Adrenal gland (tissue), 9 donors: ENCODE measurements at regions not wholly inside any gene's neighbourhood (a gene's known extent, or its start where the extent isn't known, plus 50 kb on each side); places are given as distances from the start of the nearest gene placed in this dataset.

Experiments
- DNase-seq, 7 donors: peaks; one replicate each; pipeline ENCODE4 v3.0.0-alpha.2; 2019 to 2020
- H3K27ac ChIP-seq, 5 donors: fragments of 200-600 bp; sonication (generic) in 4 of 5; 1 replicate in 3 of 5; 2 replicates in 2 of 5; pipeline versions ENCODE4 v1.5.1 to v1.8.0; 2016 to 2020; ENCODE audit warnings: mild to moderate bottlenecking in 1 of 5
- H3K27me3 ChIP-seq: fragments of 200-600 bp; 2 replicates; pipeline ENCODE4 v1.8.0; 2021
- H3K36me3 ChIP-seq, 2 donors: fragments of 200-600 bp; replicated peaks in 1 of 2; 1 replicate in 1 of 2; 2 replicates in 1 of 2; pipeline versions ENCODE4 v1.5.1 to v1.8.0; 2018 to 2022
- H3K4me1 ChIP-seq, 2 donors: fragments of 200-600 bp; replicated peaks in 1 of 2; 1 replicate in 1 of 2; 2 replicates in 1 of 2; pipeline versions ENCODE4 v1.5.1 to v1.8.0; 2018 to 2021
- H3K4me3 ChIP-seq, 4 donors: fragments of 200-600 bp; sonication (generic) in 3 of 4; one replicate each; pipeline ENCODE4 v1.5.1; 2016 to 2018
- H3K9me3 ChIP-seq, 3 donors: fragments of 200-600 bp; sonication (generic) in 1 of 3; replicated peaks in 1 of 3; 1 replicate in 2 of 3; 2 replicates in 1 of 3; pipeline versions ENCODE4 v1.5.1 to v1.8.0; 2016 to 2021
- POLR2A ChIP-seq, 2 donors: fragments of 450-650 bp; IDR thresholded peaks; one replicate each; pipeline ENCODE4 v1.6.1; 2017; ENCODE audit warnings: antibody characterized with exemption in 2 of 2, mild to moderate bottlenecking in 2 of 2, moderate library complexity in 1 of 2
- WGBS, 4 donors: extraction: QIAGEN DNeasy Blood & Tissue Kit in 2 of 4; methylation state at CpG; one replicate each; pipeline versions ENCODE4 v1.1.5 to v1.1.7; 2013 to 2017; 5-methylcytosine and 5-hydroxymethylcytosine counted together
- intact Hi-C, 2 donors: fragments of 100-400 bp; cut with DNase I; formaldehyde crosslinking; loops; one replicate each; pipeline versions ENCODE4 v1.14.1 to v1.15.0; 2022 to 2023
- TF ChIP-seq, protein P1 (sequence below), 6 experiments: fragments of 450-650 bp in 4 of 6; fragments of 200-600 bp in 2 of 6; sonication (generic) in 1 of 6; IDR thresholded peaks; 1 replicate in 5 of 6; 2 replicates in 1 of 6; pipeline versions ENCODE4 v1.5.1 to v1.8.0; 2016 to 2021; ENCODE audit warnings: antibody characterized with exemption in 6 of 6, mild to moderate bottlenecking in 2 of 6, moderate library complexity in 1 of 6
- donor health status: healthy with polysubstance abuse.
- donor health status: Bipolar disorder and iron deficiency.
- donor health status: DM: yes; HTN: yes; CAD: no.
- donor health status: DM: no; HTN: no; CAD: no.
- donor health status: DM: no; HTN: no; CAD: no.

DNA sequence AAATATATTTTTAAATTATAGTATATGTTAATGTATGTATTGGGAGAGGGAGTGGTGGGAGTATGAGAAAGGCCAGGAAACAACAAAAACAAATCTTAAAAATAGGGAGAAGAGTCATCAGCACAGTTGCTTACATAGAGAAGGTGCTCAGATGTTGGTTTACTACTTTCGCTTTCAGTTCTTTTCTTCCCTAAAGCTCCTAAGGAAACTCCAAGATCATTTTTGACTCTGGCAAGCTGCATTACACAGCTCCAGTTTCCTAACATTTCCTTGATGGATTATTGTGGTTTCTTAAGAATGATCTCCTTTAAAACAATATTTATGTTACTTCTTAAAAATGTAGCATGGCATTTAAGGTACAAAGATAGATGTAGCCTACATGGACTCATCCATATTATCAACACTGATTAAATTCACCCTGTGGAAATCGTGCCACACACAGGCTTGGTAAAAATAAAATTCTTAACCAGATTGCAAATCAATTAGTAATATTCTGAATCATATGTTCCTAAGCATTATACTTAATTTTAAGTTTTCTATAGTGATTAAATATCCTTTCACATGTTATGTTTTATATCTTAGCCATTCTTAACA is 118.0 kb upstream of the MAN1A1 start:
- H3K27ac ChIP-seq: peak overlapping the region in 1 of 5 donors; percentile 31
- intact Hi-C loops: no loop called here
- TF ChIP-seq, protein P1, sequence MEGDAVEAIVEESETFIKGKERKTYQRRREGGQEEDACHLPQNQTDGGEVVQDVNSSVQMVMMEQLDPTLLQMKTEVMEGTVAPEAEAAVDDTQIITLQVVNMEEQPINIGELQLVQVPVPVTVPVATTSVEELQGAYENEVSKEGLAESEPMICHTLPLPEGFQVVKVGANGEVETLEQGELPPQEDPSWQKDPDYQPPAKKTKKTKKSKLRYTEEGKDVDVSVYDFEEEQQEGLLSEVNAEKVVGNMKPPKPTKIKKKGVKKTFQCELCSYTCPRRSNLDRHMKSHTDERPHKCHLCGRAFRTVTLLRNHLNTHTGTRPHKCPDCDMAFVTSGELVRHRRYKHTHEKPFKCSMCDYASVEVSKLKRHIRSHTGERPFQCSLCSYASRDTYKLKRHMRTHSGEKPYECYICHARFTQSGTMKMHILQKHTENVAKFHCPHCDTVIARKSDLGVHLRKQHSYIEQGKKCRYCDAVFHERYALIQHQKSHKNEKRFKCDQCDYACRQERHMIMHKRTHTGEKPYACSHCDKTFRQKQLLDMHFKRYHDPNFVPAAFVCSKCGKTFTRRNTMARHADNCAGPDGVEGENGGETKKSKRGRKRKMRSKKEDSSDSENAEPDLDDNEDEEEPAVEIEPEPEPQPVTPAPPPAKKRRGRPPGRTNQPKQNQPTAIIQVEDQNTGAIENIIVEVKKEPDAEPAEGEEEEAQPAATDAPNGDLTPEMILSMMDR (IDR thresholded peaks at IDR 0.05): no peak
- no peak for TF ChIP-seq POLR2A (IDR thresholded peaks at IDR 0.05)
- DNase-seq: no peak
- 33 to 49% (median 38%) methylated on average over 2 of the region's 2 CpGs for WGBS, 4 donors
- H3K9me3 ChIP-seq: peaks cover 0 to 7% (median 0%) of the 10 kb centered on the region in 3 donors
- no peaks in the 10 kb centered on the region for H3K36me3 ChIP-seq
- no peaks in the 10 kb centered on the region for H3K27me3 ChIP-seq
- H3K4me3 ChIP-seq: peak overlapping the region in 2 of 4 donors; percentile 15 to 52
- H3K4me1 ChIP-seq: peaks cover 0 to 6% of the 10 kb centered on the region in 2 donors

DNA sequence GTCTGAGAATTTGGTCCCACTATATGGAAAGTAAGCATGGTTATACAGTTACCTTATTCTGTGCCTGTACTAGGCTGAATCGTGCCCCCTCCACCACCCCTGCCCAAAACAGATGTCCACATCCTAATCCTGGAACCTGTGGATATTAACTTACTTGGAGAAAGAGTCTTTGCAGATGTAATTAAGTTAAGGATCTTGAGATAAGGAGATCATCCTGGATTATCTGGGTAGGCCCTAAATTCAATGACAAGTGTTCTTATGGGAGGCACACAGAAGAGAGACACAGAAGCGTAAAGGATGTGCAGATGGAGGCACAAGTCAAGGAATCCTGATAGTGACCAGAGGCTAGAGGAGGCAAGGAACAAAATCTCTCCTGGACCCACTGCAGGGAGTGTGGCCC is 116.7 kb upstream of the MAN1A1 start:
- 91 to 97% (median 96%) methylated on average over 2 of the region's 2 CpGs for WGBS, 4 donors
- intact Hi-C loops: no loop called here
- TF ChIP-seq, protein P1 (IDR thresholded peaks at IDR 0.05): no peak
- no peak for TF ChIP-seq POLR2A (IDR thresholded peaks at IDR 0.05)

DNA sequence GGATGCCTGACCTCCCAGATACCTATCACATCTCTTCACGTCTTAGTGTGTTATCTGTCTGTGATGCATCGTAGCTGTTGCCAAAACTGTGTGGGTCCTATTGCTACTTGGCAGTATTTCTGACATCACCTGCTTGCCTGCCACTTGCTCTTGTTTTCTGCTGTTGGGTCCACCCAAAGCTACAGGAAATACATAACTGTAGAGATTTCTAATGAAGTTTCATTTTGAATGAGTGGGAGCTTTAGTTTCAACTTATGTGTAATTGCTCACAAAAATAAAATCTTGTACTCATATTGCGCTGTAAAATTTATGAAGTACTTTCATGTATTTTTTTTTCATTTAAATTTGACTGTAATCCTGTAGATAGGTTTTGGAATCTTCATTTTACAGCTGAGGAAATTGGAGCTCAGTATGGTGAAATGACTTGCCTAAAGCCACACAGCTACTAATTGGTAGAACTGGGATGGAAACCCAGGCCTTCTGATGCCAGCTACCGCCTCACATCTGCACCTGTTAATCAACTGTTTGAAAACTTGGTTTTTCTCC is 113.6 kb upstream of the MAN1A1 start:
- TF ChIP-seq POLR2A (IDR thresholded peaks at IDR 0.05): no peak
- TF ChIP-seq, protein P1 (IDR thresholded peaks at IDR 0.05): no peak
- 81 to 86% (median 82%) methylated on average over 4 of the region's 4 CpGs for WGBS, 4 donors
- Histone ChIP-seq H3K27ac (no peak overlapping the region), H3K4me1 (peaks cover 0 to 4% of the 10 kb centered on the region in 2 donors), H3K9me3 (no peaks in the 10 kb centered on the region), H3K4me3 (no peak overlapping the region), H3K36me3 (no peaks in the 10 kb centered on the region), H3K27me3 (no peaks in the 10 kb centered on the region)
- DNase-seq: no peak
- intact Hi-C loops: no loop called here

More for the DNA sequence above, 116.7 kb upstream of the MAN1A1 start:
- H3K4me1 ChIP-seq: peaks cover 0 to 6% of the 10 kb centered on the region in 2 donors
- no peak for DNase-seq
- no peak overlapping the region for H3K27ac ChIP-seq
- no peaks in the 10 kb centered on the region for H3K36me3 ChIP-seq
- H3K9me3 ChIP-seq: peaks cover 0 to 6% (median 0%) of the 10 kb centered on the region in 3 donors
- no peaks in the 10 kb centered on the region for H3K27me3 ChIP-seq
- no peak overlapping the region for H3K4me3 ChIP-seq

DNA sequence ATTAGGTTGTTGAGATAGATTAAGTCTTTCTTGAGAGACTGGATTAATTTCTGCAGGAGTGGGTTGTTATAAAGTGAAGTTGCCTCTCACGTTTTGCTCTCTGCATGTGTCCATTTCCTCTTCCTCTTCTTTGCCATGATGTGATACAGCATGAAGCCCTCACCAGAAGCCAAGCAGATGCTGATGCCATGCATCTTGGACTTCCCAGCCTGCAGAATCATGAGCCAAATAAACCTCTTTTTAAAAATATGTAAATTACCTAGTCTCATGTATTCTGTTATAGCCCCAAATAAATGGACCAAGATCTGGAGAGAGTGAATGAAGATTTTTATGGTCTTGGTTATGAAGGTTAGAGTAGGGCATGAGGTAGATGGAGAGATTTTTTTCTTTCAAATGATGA is 111.6 kb upstream of the MAN1A1 start:
- Histone ChIP-seq H3K36me3 (no peaks in the 10 kb centered on the region), H3K27me3 (no peaks in the 10 kb centered on the region), H3K4me1 (no peaks in the 10 kb centered on the region), H3K27ac (no peak overlapping the region), H3K9me3 (no peaks in the 10 kb centered on the region), H3K4me3 (no peak overlapping the region)
- intact Hi-C loops: no loop called here
- no peak for DNase-seq
- whole genome bisulfite sequencing, 4 donors: 60 to 67% (median 64%) methylated on average over 1 of the region's 1 CpG
- TF ChIP-seq, protein P1 (IDR thresholded peaks at IDR 0.05): no peak
- no peak for TF ChIP-seq POLR2A (IDR thresholded peaks at IDR 0.05)
